Naive thymus-derived CD4-positive, alpha-beta T cell (primary cell): ENCODE measurements at regions not wholly inside any gene's neighbourhood (a gene's known extent, or its start where the extent isn't known, plus 50 kb on each side); places are given as distances from the start of the nearest gene placed in this dataset.

ENCODE experiments used
- ATAC-seq: fragments of 150-1000 bp; cut with Tn5 transposase; 2 replicates; pipeline ENCODE4 v1.10.0; 2021; ENCODE audit warnings: mild to moderate bottlenecking, moderate library complexity
- CTCF ChIA-PET: fragments of 350-600 bp; sonication (Branson Sonifier 250); formaldehyde crosslinking; loops from one replicate; lab custom pipeline; 2021; ENCODE audit warnings: antibody characterized with exemption; lab: Charles Lee
- POLR2A ChIA-PET: fragments of 350-600 bp; sonication (Branson Sonifier 250); formaldehyde crosslinking; loops from one replicate; lab custom pipeline; 2021; ENCODE audit warnings: antibody characterized with exemption, inconsistent platforms; lab: Charles Lee
- DNase-seq, 9 donors: peaks; one replicate each; pipeline versions ENCODE4 v3.0.0 to v3.0.0-alpha.2; 2020 to 2022; ENCODE audit warnings: mixed read lengths in 1 of 9
- H3K27ac ChIP-seq: one replicate; pipeline ENCODE4 v1.7.0; 2013; ENCODE audit warnings: mild to moderate bottlenecking, low read depth, low read length, moderate library complexity
- H3K27me3 ChIP-seq, 2 donors: one replicate each; pipeline ENCODE4 v1.7.0; 2013; ENCODE audit warnings: low read length in 2 of 2, mild to moderate bottlenecking in 2 of 2, moderate library complexity in 2 of 2; ENCODE audit not compliant: control insufficient read depth in 2 of 2, insufficient read depth in 2 of 2
- H3K36me3 ChIP-seq, 3 experiments: 1 replicate in 2 of 3; 2 replicates in 1 of 3; pipeline ENCODE4 v1.7.0; 2013; ENCODE audit warnings: low read length in 3 of 3, mild to moderate bottlenecking in 3 of 3, moderate library complexity in 1 of 3; ENCODE audit not compliant: insufficient read depth in 3 of 3, control insufficient read depth in 2 of 3
- H3K4me1 ChIP-seq, 2 donors: one replicate each; pipeline ENCODE4 v1.7.0; 2013; ENCODE audit warnings: low read length in 2 of 2, mild to moderate bottlenecking in 2 of 2, moderate library complexity in 1 of 2; ENCODE audit not compliant: control insufficient read depth in 2 of 2, insufficient read depth in 2 of 2
- H3K4me3 ChIP-seq: 2 replicates; pipeline ENCODE4 v1.7.0; 2013; ENCODE audit warnings: mild to moderate bottlenecking, low read length
- H3K9me3 ChIP-seq, 3 experiments: 1 replicate in 2 of 3; 2 replicates in 1 of 3; pipeline ENCODE4 v1.7.0; 2013; ENCODE audit warnings: low read length in 3 of 3; ENCODE audit not compliant: control insufficient read depth in 2 of 3
- H3K27ac Mint-ChIP-seq, 9 donors: one replicate each; pipeline ENCODE4 v1.8.0; 2020 to 2022; ENCODE audit warnings: mixed read lengths in 9 of 9, mild to moderate bottlenecking in 8 of 9, moderate library complexity in 5 of 9, inconsistent platforms in 2 of 9
- H3K27me3 Mint-ChIP-seq, 5 donors: one replicate each; pipeline ENCODE4 v1.8.0; 2021 to 2022; ENCODE audit warnings: mixed read lengths in 5 of 5, mild to moderate bottlenecking in 1 of 5
- H3K36me3 Mint-ChIP-seq, 5 donors: one replicate each; pipeline ENCODE4 v1.8.0; 2020 to 2022; ENCODE audit warnings: mixed read lengths in 5 of 5, mild to moderate bottlenecking in 3 of 5, inconsistent platforms in 1 of 5
- H3K4me1 Mint-ChIP-seq, 7 donors: one replicate each; pipeline ENCODE4 v1.8.0; 2020 to 2022; ENCODE audit warnings: mixed read lengths in 7 of 7, mild to moderate bottlenecking in 3 of 7, inconsistent platforms in 1 of 7
- H3K4me3 Mint-ChIP-seq, 10 donors: one replicate each; pipeline ENCODE4 v1.8.0; 2020 to 2022; ENCODE audit warnings: mild to moderate bottlenecking in 10 of 10, mixed read lengths in 10 of 10, moderate library complexity in 6 of 10, inconsistent platforms in 2 of 10
- H3K9me3 Mint-ChIP-seq, 11 donors: one replicate each; pipeline ENCODE4 v1.8.0; 2020 to 2022; ENCODE audit warnings: mixed read lengths in 11 of 11, mild to moderate bottlenecking in 4 of 11, inconsistent platforms in 1 of 11, moderate library complexity in 1 of 11
- intact Hi-C, 2 donors: fragments of 100-400 bp; cut with micrococcal nuclease; formaldehyde crosslinking; loops; one replicate each; pipeline ENCODE4 v1.15.1; 2023

DNA sequence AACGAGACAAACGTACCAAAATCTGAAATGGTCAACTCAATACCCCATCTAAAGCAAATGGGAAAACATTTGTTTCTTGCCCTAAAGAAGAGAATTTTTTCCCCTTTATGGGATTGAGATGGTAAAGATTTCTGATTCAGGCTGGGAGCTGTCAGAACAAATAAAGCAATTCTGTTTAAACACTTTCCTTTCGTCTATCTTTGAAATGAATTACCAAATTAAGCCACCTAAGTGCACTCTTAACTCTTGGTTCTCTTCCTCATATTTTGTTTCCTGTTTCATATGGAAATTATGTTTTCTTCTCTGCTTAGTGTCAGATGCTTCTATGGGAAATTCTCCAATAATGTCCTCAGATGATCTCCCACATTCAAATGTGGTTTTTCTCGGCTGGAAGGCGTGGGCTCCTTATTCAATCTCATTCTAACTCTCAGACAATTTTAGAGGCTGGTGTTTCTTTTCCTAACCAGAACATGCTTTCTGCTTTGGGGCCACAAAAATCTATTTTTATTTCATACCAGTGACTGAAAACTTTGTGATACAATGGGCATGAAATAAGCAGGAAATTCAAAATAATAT lies 50.3 kb upstream of the HPF1 start:
- H3K4me3 Mint-ChIP-seq = no peak overlapping the region
- intact Hi-C loops = no loop called here
- peaks cover 0 to 6% (median 0%) of the 10 kb centered on the region in 11 donors for H3K9me3 Mint-ChIP-seq
- H3K27me3 ChIP-seq = no peaks in the 10 kb centered on the region
- no peaks in the 10 kb centered on the region for H3K4me1 ChIP-seq
- H3K4me3 ChIP-seq = no peak overlapping the region
- no peak for DNase-seq
- peaks cover 0 to 3% (median 0%) of the 10 kb centered on the region in 7 donors for H3K4me1 Mint-ChIP-seq
- no peaks in the 10 kb centered on the region for H3K36me3 Mint-ChIP-seq
- peaks cover 0 to 22% (median 8%) of the 10 kb centered on the region in 5 donors for H3K27me3 Mint-ChIP-seq
- no peaks in the 10 kb centered on the region for H3K9me3 ChIP-seq
- no peaks in the 10 kb centered on the region for H3K36me3 ChIP-seq
- no peak overlapping the region for H3K27ac Mint-ChIP-seq
- H3K27ac ChIP-seq = no peak overlapping the region
- ChIA-PET CTCF (no interaction called here), POLR2A (no interaction called here)
- no peak for ATAC-seq
